AG10803 (cell line): ENCODE measurements at regions not wholly inside any gene's neighbourhood (a gene's known extent, or its start where the extent isn't known, plus 50 kb on each side); places are given as distances from the start of the nearest gene placed in this dataset.

Experiments used
- DNase-seq: peaks from one replicate; pipeline ENCODE4 v3.0.0; 2010; ENCODE audit warnings: low read depth
- H3K4me3 ChIP-seq: 2 replicates; pipeline ENCODE4 v1.5.1; 2011; ENCODE audit warnings: mild to moderate bottlenecking, low read length, control low read depth
- TF ChIP-seq, protein P1 (sequence below): conservative IDR thresholded peaks from 2 replicates; pipeline ENCODE4 v1.5.1; 2011; ENCODE audit warnings: mild to moderate bottlenecking, low read length, control low read depth, inconsistent platforms

GRCh38 chr13:75151081-75151643 lies 330.8 kb downstream of the TBC1D4 start:
- peak; percentile 23 for DNase-seq
- TF ChIP-seq, protein P1, sequence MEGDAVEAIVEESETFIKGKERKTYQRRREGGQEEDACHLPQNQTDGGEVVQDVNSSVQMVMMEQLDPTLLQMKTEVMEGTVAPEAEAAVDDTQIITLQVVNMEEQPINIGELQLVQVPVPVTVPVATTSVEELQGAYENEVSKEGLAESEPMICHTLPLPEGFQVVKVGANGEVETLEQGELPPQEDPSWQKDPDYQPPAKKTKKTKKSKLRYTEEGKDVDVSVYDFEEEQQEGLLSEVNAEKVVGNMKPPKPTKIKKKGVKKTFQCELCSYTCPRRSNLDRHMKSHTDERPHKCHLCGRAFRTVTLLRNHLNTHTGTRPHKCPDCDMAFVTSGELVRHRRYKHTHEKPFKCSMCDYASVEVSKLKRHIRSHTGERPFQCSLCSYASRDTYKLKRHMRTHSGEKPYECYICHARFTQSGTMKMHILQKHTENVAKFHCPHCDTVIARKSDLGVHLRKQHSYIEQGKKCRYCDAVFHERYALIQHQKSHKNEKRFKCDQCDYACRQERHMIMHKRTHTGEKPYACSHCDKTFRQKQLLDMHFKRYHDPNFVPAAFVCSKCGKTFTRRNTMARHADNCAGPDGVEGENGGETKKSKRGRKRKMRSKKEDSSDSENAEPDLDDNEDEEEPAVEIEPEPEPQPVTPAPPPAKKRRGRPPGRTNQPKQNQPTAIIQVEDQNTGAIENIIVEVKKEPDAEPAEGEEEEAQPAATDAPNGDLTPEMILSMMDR = no peak
- no peak overlapping the region for H3K4me3 ChIP-seq

DNA sequence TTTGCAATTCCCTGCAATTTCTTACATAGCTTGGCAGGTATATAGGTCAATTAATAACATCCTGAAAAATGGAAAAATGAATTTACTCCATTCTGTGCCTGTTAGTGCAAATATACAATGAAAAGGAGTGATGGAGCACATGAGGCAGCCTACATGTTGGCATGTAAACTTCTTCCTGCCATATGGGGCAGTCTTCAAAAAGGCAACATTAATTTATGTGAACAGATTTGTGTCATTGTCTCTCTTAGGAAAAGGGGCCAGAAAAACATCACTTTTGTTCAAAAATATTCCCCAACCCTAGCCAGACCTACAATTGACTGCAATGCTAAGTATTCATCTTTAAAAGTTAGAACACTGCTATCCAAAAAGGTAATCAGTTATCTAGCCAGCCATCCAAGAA lies 332.2 kb downstream of the TBC1D4 start:
- no peak for DNase-seq
- H3K4me3 ChIP-seq = no peak overlapping the region
- TF ChIP-seq, protein P1 = no peak

DNA sequence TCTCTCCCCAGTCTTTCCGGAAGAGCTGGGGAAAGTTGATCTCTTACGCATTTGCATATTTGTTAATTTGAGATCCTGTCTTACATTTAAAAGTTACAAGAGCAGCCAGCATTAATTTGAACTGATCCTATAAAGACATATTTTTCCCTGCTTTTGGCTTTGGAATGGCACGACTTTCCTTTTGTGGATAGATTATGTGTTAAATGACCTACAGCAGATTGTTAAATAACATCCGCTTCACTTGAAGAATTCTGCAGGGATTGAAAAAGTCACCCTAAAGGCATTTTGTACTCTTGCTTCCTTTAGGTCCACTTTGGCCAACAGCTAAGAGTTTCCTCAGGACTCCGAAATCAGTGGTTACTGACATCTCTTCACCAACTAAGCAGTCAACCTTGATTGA lies 334.0 kb downstream of the TBC1D4 start:
- TF ChIP-seq, protein P1 = no peak
- DNase-seq = peak; percentile 16
- H3K4me3 ChIP-seq = no peak overlapping the region

DNA sequence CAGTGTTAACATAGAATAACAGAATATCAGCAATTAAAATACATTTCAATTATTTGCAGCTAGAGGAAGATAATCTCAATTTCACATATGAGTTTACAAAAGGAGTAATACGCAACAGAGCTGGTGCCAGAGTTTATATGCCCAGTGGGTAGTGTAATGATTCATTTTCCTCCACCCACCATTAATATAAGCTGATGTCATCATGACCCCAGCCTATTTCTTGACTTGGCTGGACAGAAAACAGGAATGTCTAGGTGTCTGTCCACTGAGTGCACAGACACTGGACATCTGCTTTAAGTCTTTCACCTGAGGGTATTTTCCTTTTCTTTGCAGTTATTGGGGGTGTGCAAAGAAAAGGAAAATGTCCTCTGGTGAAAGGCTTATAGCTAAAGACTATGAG lies 335.5 kb downstream of the TBC1D4 start:
- H3K4me3 ChIP-seq = no peak overlapping the region
- TF ChIP-seq, protein P1 = no peak
- DNase-seq = no peak

DNA sequence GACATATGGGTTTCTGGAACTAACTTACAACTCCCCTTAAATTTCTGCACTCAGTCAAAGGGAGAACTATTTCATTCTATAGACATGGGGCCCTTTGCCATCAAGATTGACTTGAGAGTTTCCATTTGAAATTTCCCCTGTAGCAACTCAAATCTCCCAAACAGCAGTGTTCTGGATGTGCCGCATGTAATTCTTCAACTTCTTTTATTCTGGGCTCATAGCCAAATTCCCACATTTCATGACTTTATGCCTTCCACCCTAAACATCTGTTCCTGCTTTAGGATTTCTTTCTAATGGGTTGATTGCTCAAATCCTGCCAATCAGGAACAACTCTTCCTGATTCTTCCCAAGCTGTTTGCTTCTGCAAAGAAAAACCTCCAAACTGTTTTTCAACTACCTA lies 336.0 kb downstream of the TBC1D4 start:
- TF ChIP-seq, protein P1 = no peak
- no peak overlapping the region for H3K4me3 ChIP-seq
- DNase-seq = peak; percentile 17

- no peak overlapping the region for H3K4me3 ChIP-seq
- TF ChIP-seq, protein P1 = no peak
- DNase-seq = peak; percentile 24
Measured at GRCh38 chr13:75139291-75139690, 342.7 kb downstream of the TBC1D4 start.

DNA sequence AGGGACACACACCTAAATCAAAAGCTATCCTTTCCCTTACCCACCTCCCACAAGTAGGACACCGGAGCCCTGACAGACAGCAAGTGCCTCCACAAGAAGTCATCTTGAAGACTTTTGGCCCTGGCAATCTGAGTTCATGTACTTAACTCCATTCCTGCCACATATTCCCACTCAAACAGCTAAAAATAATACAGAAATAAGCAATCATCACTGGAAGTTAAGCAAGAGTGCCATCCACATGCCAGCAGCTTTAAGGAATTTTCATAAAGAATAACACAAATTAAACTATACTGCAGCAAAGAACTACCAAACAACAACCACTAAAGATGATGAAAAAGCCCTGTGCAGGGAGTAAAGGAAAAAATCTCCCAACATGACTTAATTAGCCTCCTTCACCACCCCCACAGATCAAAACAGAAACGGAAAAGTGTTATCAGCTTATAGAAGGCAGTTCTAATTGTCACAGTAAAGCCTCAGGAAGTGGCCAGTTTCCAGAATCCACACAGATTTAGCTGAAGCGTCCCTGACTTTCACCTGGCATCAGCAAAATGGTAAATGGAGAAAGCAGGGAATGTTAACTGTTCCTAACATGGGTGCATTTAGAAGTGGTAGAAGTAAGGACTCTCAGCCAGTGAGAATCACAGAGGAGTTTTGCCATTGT lies 343.9 kb downstream of the TBC1D4 start:
- TF ChIP-seq, protein P1 = no peak
- H3K4me3 ChIP-seq = no peak overlapping the region

More for the DNA sequence above, 343.9 kb downstream of the TBC1D4 start:
- peak; percentile 29 for DNase-seq
